ENCODE measurements at regions not wholly inside any gene's neighbourhood (a gene's known extent, or its start where the extent isn't known, plus 50 kb on each side); places are given as distances from the start of the nearest gene placed in this dataset.

DNA sequence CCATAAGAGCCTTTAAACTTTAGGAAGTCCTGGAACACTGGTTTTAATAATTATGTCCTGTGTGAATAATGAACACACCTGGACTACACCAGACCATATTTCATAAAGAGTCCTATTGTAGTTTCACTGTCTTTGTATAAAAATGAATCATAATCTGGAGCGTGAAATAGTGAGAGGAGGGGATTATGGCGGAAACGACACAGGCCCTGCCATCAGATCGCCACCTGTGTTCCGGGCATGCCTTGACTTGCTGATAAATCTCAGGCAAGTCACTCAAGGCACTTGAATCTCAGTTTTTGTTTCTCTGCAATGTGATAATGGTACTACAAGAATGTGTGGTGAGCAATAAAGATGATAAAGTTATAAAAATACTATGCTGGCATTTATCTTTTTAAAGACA lies 995.5 kb downstream of the MCTP2 start:
- peaks cover 25% of the 10 kb centered on the region for H3K9me3 Mint-ChIP-seq (ENCODE audit: unreplicated experiment)
- no TSS peak for BruUV-seq (replicated peaks)
- peak; percentile 59 for DNase-seq (ENCODE audit: unreplicated experiment)
- ChIA-PET POLR2A (interaction anchor here (0.6 to 1.6 kb wide), 4 partner anchors 13 to 113 kb away, joined by 3 to 5 read pairs (median 4); no protein-coding TSS in a partner anchor), CTCF (interaction anchor here (1.0 kb wide), 1 partner anchor 32 kb away, joined by 4 read pairs; no protein-coding TSS in a partner anchor)
- TF ChIP-seq, protein P1, sequence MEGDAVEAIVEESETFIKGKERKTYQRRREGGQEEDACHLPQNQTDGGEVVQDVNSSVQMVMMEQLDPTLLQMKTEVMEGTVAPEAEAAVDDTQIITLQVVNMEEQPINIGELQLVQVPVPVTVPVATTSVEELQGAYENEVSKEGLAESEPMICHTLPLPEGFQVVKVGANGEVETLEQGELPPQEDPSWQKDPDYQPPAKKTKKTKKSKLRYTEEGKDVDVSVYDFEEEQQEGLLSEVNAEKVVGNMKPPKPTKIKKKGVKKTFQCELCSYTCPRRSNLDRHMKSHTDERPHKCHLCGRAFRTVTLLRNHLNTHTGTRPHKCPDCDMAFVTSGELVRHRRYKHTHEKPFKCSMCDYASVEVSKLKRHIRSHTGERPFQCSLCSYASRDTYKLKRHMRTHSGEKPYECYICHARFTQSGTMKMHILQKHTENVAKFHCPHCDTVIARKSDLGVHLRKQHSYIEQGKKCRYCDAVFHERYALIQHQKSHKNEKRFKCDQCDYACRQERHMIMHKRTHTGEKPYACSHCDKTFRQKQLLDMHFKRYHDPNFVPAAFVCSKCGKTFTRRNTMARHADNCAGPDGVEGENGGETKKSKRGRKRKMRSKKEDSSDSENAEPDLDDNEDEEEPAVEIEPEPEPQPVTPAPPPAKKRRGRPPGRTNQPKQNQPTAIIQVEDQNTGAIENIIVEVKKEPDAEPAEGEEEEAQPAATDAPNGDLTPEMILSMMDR (IDR thresholded peaks at IDR 0.05; ENCODE audit: unreplicated experiment), result no peak
- no peaks in the 10 kb centered on the region for H3K27me3 Mint-ChIP-seq (ENCODE audit: insufficient read depth, unreplicated experiment)
- intact Hi-C loops (cut with micrococcal nuclease), result no loop called here
- no peaks in the 10 kb centered on the region for H3K36me3 Mint-ChIP-seq (ENCODE audit: insufficient read depth, unreplicated experiment)
- no peak overlapping the region for H3K4me3 Mint-ChIP-seq (ENCODE audit: unreplicated experiment)
- peak overlapping the region; percentile 97 for H3K27ac Mint-ChIP-seq (ENCODE audit: low read depth, unreplicated experiment)
- H3K4me1 Mint-ChIP-seq (ENCODE audit: insufficient read depth, unreplicated experiment), result peaks cover 15% of the 10 kb centered on the region

DNA sequence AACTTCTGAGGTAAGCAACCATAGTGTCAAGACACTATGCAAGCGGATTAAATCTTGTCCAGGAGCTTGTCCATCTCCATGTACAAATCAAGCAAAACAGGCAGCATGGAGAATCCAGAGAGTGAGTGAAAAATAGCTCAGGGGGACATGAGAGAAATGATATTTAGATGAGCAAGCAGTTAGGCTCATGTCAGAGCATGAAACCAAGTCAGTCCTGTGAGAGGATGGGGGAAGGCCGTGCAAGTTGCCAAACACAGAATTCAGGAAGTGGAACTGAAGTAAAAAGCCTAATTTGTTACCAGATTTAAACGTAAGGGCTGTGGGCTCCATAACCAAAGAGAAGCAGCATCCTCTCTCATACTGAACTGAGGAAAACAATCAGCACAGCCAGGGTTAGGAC lies 995.9 kb downstream of the MCTP2 start:
- no TSS peak for BruUV-seq (replicated peaks)
- CTCF ChIA-PET, result interaction anchor here (0.6 to 1.0 kb wide), 2 partner anchors 32 to 651 kb away, joined by 3 to 4 read pairs; no protein-coding TSS in a partner anchor
- DNase-seq (ENCODE audit: unreplicated experiment), result peak; percentile 13
- H3K4me1 Mint-ChIP-seq (ENCODE audit: insufficient read depth, unreplicated experiment), result peaks cover 15% of the 10 kb centered on the region
- no peak overlapping the region for H3K4me3 Mint-ChIP-seq (ENCODE audit: unreplicated experiment)
- POLR2A ChIA-PET, result interaction anchor here (0.5 to 1.6 kb wide), 5 partner anchors 13 to 1112 kb away, joined by 3 to 5 read pairs (median 4); no protein-coding TSS in a partner anchor
- H3K27me3 Mint-ChIP-seq (ENCODE audit: insufficient read depth, unreplicated experiment), result no peaks in the 10 kb centered on the region
- peak overlapping the region; percentile 97 for H3K27ac Mint-ChIP-seq (ENCODE audit: low read depth, unreplicated experiment)
- intact Hi-C loops (cut with micrococcal nuclease), result no loop called here
- no peaks in the 10 kb centered on the region for H3K36me3 Mint-ChIP-seq (ENCODE audit: insufficient read depth, unreplicated experiment)
- TF ChIP-seq, protein P1 (IDR thresholded peaks at IDR 0.05; ENCODE audit: unreplicated experiment), result no peak
- H3K9me3 Mint-ChIP-seq (ENCODE audit: unreplicated experiment), result peaks cover 29% of the 10 kb centered on the region

DNA sequence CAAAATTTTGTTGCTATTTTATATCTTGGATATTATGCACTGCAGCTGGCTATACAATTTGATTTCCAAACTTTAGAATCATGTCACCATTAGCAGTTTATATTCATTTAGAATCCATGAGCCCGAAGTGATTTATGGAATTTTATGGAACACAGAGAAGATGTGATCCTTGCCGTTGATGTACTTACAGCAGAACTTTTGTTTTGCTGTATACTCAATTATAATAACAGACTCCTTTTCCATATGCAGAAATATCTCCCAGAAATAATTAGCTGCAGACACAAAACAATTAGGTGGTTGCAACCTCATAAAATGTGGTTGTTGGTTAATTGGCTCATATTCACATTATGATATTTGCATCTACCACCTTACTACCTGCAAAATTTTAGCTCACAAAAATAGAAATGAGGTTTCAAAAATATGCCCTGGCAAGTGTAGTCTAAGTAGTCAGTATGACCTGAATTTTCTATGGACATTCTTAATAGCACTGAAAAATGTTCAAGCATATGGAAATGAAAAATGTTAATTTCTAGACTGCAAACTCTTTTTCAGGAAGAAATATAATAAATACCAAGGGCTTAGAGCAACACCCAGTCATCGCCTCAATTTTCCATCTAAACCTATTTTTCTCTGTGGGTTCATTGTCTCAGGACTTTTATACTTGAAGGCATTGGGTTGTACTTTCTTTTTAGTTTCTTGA lies 997.6 kb downstream of the MCTP2 start:
- Mint-ChIP-seq H3K36me3 (ENCODE audit: insufficient read depth, unreplicated experiment) (no peaks in the 10 kb centered on the region), H3K4me1 (ENCODE audit: insufficient read depth, unreplicated experiment) (peaks cover 15% of the 10 kb centered on the region), H3K9me3 (ENCODE audit: unreplicated experiment) (peaks cover 25% of the 10 kb centered on the region), H3K4me3 (ENCODE audit: unreplicated experiment) (no peak overlapping the region), H3K27me3 (ENCODE audit: insufficient read depth, unreplicated experiment) (no peaks in the 10 kb centered on the region), H3K27ac (ENCODE audit: low read depth, unreplicated experiment) (no peak overlapping the region)
- intact Hi-C loops (cut with micrococcal nuclease), result no loop called here
- ChIA-PET CTCF (no interaction called here), POLR2A (interaction anchor here (1.1 kb wide), 1 partner anchor 52 kb away, joined by 3 read pairs; no protein-coding TSS in a partner anchor)
- no TSS peak for BruUV-seq (replicated peaks)
- no peak for DNase-seq (ENCODE audit: unreplicated experiment)
- TF ChIP-seq, protein P1 (IDR thresholded peaks at IDR 0.05; ENCODE audit: unreplicated experiment), result no peak

DNA sequence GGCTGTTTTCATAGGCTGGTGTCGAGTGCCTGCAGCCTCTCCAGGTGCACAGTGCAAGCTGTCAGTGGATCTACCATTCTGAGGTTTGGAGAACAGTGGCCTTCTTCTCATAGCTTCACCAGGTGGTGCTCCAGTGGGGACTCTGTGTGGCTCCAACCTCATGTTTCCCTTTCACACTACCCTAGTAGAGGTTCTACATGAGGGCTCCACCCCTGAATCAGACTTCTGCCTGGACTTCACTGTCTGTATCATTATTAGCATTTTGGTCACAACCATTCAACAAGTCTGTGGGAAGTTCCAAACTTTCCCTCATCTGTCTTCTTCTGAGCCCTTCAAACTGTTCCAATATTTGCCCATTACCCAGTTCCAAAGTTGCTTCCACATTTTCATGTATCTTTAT lies 1003.7 kb downstream of the MCTP2 start:
- BruUV-seq (replicated peaks), result no TSS peak
- TF ChIP-seq, protein P1 (IDR thresholded peaks at IDR 0.05; ENCODE audit: unreplicated experiment), result no peak
- CTCF ChIA-PET, result interaction anchor here (0.7 kb wide), 1 partner anchor 93 kb away, joined by 3 read pairs; no protein-coding TSS in a partner anchor
- Mint-ChIP-seq H3K4me1 (ENCODE audit: insufficient read depth, unreplicated experiment) (peaks cover 1% of the 10 kb centered on the region), H3K9me3 (ENCODE audit: unreplicated experiment) (peaks cover 14% of the 10 kb centered on the region), H3K27me3 (ENCODE audit: insufficient read depth, unreplicated experiment) (no peaks in the 10 kb centered on the region), H3K36me3 (ENCODE audit: insufficient read depth, unreplicated experiment) (no peaks in the 10 kb centered on the region), H3K27ac (ENCODE audit: low read depth, unreplicated experiment) (no peak overlapping the region), H3K4me3 (ENCODE audit: unreplicated experiment) (no peak overlapping the region)
- intact Hi-C loops (cut with micrococcal nuclease), result no loop called here
- DNase-seq (ENCODE audit: unreplicated experiment), result no peak
- POLR2A ChIA-PET, result no interaction called here

Data from MCF 10A (cell line).